GM10266 (cell line): ENCODE measurements at regions not wholly inside any gene's neighbourhood (a gene's known extent, or its start where the extent isn't known, plus 50 kb on each side); places are given as distances from the start of the nearest gene placed in this dataset.

Source experiments
- DNase-seq: peaks from one replicate; pipeline ENCODE4 v3.0.0; 2012; ENCODE audit errors: extremely low spot score
- TF ChIP-seq, protein P1 (sequence below): IDR thresholded peaks from 2 replicates; pipeline ENCODE4 v1.5.1; 2012; ENCODE audit warnings: mild to moderate bottlenecking, low read depth; ENCODE audit not compliant: control insufficient read depth, insufficient read depth; ENCODE audit errors: missing control alignments

DNA sequence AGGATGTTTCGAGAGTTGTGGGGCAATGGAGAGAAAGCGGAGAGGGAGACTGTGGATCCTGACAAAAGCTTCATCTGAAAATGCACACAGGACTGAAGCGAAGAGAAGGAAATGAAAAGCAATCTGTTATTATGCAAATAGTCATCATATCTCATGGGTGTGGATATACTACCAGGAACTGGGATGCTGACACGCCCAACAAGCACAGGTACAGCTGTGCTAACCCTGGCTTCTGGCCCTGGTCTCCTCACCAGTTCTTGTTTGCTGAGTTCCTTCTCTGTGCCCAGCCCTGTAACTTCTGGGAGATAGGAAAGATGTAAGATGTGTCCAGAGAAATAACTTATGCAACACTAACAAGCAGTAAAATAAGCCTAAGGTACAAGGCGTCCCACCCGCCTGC is 358.8 kb downstream of the CMPK2 start:
- TF ChIP-seq, protein P1, sequence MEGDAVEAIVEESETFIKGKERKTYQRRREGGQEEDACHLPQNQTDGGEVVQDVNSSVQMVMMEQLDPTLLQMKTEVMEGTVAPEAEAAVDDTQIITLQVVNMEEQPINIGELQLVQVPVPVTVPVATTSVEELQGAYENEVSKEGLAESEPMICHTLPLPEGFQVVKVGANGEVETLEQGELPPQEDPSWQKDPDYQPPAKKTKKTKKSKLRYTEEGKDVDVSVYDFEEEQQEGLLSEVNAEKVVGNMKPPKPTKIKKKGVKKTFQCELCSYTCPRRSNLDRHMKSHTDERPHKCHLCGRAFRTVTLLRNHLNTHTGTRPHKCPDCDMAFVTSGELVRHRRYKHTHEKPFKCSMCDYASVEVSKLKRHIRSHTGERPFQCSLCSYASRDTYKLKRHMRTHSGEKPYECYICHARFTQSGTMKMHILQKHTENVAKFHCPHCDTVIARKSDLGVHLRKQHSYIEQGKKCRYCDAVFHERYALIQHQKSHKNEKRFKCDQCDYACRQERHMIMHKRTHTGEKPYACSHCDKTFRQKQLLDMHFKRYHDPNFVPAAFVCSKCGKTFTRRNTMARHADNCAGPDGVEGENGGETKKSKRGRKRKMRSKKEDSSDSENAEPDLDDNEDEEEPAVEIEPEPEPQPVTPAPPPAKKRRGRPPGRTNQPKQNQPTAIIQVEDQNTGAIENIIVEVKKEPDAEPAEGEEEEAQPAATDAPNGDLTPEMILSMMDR, result no peak
- DNase-seq, result no peak

GRCh38 chr2:6510532-6510931 is 355.2 kb downstream of the CMPK2 start:
- TF ChIP-seq, protein P1, result no peak
- no peak for DNase-seq

GRCh38 chr2:6512589-6512988 is 353.1 kb downstream of the CMPK2 start:
- TF ChIP-seq, protein P1, result no peak
- DNase-seq, result no peak

DNA sequence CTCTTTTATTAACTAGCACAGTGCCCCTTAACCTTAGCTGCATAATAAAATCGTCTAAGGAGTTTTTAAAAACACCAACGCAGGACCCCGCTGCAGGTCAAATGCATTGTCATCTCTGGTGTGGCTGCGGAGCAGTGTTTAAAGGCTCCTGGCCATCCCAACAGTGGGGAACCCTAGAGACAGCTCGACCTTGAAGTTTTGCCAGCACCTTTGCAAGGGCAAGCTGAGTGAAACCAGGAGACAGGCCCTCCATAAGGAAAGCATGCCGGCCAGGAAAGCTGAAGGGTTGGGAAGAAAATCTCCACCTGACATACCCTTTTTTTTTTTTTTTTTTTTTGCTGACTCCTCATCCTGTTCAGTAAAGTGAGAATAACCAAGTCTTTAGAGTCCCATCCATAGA is 349.0 kb downstream of the CMPK2 start:
- no peak for DNase-seq
- TF ChIP-seq, protein P1, result no peak

GRCh38 chr2:6518361-6518760 is 347.3 kb downstream of the CMPK2 start:
- TF ChIP-seq, protein P1, result no peak
- no peak for DNase-seq

DNA sequence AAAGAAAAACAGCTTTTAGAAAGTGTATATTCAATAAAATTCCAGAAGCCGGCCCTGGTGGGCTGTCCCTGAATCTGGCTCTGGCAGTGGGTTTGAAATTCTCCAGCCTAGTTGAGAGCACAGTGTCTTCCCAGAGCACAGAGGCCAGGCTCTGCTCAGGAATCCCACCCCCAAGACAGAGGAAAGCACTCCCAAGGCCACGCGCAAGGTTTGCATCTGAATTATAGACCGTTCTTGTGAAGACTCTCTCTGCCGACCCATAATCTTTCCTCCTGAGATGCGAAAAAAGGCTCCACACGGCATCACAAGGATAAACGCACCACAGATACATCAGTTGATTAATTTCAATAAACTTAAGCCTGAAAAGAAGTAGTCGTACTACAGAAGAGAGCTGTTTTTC is 342.2 kb downstream of the CMPK2 start:
- TF ChIP-seq, protein P1, result no peak
- DNase-seq, result no peak

DNA sequence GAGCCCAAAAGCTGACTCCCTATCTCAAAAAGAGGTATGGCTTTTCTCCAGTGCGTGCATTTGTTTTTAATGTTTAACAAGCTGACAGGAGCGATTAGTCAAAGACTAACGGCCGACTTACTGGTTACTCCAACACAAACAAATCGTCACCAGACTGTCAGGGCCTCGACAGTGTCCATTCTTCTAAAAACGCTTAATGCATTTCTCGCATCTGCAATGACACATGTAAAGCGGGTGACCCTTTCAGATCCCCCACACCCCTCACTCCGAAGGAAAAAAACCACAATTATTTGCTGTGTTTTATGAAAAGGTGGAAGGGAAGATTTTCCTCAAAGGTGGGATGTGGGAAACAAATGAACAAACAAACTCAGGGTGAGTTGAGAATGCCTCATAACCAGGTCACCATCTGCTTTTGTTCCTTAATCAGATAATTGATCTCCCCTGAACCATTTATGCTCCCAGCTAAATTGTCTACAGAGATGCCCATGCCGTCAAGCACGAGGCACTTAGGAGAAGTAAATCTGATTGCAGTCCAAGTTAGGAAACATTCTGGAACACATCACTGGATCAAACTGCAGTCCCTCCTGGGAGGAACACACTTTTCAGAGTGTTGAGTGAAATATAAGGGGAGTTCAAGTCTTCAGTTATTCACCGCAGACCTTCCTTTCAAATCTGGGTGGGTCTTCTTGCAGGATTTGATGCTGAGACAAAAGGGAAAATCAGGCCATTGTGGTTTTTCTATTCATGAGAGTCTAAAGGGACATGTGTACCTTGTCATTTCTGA is 340.8 kb downstream of the CMPK2 start:
- no peak for DNase-seq
- TF ChIP-seq, protein P1, result no peak
